Thymus (tissue), 11 donors: ENCODE measurements at regions not wholly inside any gene's neighbourhood (a gene's known extent, or its start where the extent isn't known, plus 50 kb on each side); places are given as distances from the start of the nearest gene placed in this dataset.

ENCODE experiments used
- DNase-seq, 9 donors: peaks; one replicate each; pipeline ENCODE4 v3.0.0-alpha.2; 2013; ENCODE audit warnings: low spot score in 9 of 9, low read depth in 6 of 9, missing footprints in 1 of 9
- H3K27ac ChIP-seq, 2 donors: one replicate each; pipeline ENCODE4 v1.5.1; 2013; ENCODE audit warnings: control low read depth in 1 of 2, low read depth in 1 of 2, low read length in 1 of 2, mild to moderate bottlenecking in 1 of 2, moderate library complexity in 1 of 2
- H3K27me3 ChIP-seq, 2 donors: one replicate each; pipeline ENCODE4 v1.5.1; 2013; ENCODE audit warnings: low read length in 1 of 2; ENCODE audit not compliant: control insufficient read depth in 2 of 2, insufficient read depth in 1 of 2
- H3K36me3 ChIP-seq, 2 donors: one replicate each; pipeline ENCODE4 v1.5.1; 2013; ENCODE audit warnings: low read length in 1 of 2, mild to moderate bottlenecking in 1 of 2, moderate library complexity in 1 of 2; ENCODE audit not compliant: control insufficient read depth in 2 of 2, insufficient read depth in 2 of 2
- H3K4me1 ChIP-seq, 2 donors: one replicate each; pipeline ENCODE4 v1.5.1; 2013; ENCODE audit warnings: low read length in 2 of 2; ENCODE audit not compliant: control insufficient read depth in 2 of 2, insufficient read depth in 2 of 2
- H3K4me3 ChIP-seq, 2 donors: one replicate each; pipeline ENCODE4 v1.5.1; 2013; ENCODE audit warnings: low read length in 2 of 2, control low read depth in 1 of 2, mild to moderate bottlenecking in 1 of 2
- H3K9me3 ChIP-seq, 2 donors: one replicate each; pipeline ENCODE4 v1.5.1; 2013; ENCODE audit warnings: low read length in 1 of 2, mild to moderate bottlenecking in 1 of 2; ENCODE audit not compliant: control insufficient read depth in 2 of 2, insufficient read depth in 1 of 2
- WGBS: extraction: QIAGEN DNeasy Blood & Tissue Kit; methylation state at CpG from one replicate; pipeline ENCODE4 v1.1.7; 2013; 5-methylcytosine and 5-hydroxymethylcytosine counted together
- donor health status: healthy.

GRCh38 chr14:66111891-66112290 is 374.3 kb upstream of the CCDC196 start:
- H3K4me3 ChIP-seq: no peak overlapping the region

GRCh38 chr14:66114071-66114470 is 372.1 kb upstream of the CCDC196 start:
- no peak overlapping the region for H3K27ac ChIP-seq
- no peaks in the 10 kb centered on the region for H3K4me1 ChIP-seq
- H3K4me3 ChIP-seq: no peak overlapping the region
- no peaks in the 10 kb centered on the region for H3K27me3 ChIP-seq
- H3K9me3 ChIP-seq: no peaks in the 10 kb centered on the region
- WGBS: 96% methylated on average over 3 of the region's 3 CpGs
- no peaks in the 10 kb centered on the region for H3K36me3 ChIP-seq
- no peak for DNase-seq

More at GRCh38 chr14:66111891-66112290, 374.3 kb upstream of the CCDC196 start:
- Histone ChIP-seq H3K9me3 (no peaks in the 10 kb centered on the region), H3K27ac (no peak overlapping the region), H3K27me3 (no peaks in the 10 kb centered on the region), H3K36me3 (no peaks in the 10 kb centered on the region), H3K4me1 (no peaks in the 10 kb centered on the region)
- DNase-seq: no peak
- WGBS: 96% methylated on average over 6 of the region's 6 CpGs

DNA sequence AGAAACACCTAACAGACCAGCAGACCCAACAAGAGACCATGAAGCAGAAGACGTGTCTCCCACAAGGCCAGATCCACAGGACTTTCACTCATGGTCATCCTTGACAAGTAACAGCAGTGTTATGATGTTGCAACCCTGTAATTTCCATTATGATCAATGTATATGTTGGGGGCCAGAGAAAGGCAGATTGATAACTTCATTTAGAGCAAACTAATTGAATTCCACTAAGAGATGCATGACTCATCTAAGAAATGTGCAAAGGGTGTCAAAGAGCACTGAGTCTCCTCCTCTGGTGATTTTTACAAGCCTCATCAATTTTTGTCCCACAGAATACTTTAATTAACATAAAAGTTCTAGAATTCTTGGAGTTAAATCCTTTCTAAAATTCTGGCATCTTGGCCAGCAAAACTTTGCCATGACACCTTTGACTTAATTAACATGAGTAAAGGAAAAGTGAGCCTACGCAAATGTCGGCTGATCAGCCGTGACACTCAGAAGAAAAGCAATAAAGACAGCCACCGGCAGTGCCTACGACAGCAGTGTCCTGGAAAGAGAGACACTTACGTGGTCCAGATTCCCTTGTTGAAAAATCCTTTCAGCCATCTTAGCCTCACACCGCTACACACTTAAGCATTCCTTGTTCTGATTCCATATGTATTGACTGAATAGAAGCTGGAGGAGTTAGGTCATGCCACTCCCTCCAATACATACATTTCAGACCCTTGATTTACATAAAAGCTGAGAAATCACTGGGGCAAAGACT is 370.2 kb upstream of the CCDC196 start:
- H3K4me3 ChIP-seq: no peak overlapping the region
- H3K27ac ChIP-seq: no peak overlapping the region
- H3K4me1 ChIP-seq: no peaks in the 10 kb centered on the region
- no peaks in the 10 kb centered on the region for H3K9me3 ChIP-seq
- no peaks in the 10 kb centered on the region for H3K36me3 ChIP-seq
- no peak for DNase-seq
- WGBS: 97% methylated on average over 8 of the region's 8 CpGs
- no peaks in the 10 kb centered on the region for H3K27me3 ChIP-seq

DNA sequence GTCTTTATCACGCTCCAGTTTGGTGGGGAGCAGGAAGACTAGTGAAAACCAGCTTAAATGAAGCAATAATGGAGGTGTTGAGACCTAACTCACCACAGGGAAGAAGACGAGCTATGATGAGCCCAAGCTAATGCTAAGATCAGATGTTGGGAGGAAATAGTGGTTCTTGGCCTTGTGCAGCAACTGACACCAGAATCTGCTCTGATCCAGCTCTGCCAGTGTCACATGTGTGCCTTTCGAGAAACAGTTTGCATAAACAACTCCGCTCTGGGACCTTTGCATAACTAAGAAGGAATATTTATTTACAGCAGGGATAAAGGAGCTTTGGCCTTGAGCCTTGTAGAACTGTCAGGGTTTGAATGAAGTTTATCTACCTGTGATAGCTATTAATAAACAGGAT is 369.4 kb upstream of the CCDC196 start:
- no peak for DNase-seq
- WGBS: 91% methylated on average over 4 of the region's 4 CpGs
- no peak overlapping the region for H3K4me3 ChIP-seq

GRCh38 chr14:66117600-66117999 is 368.6 kb upstream of the CCDC196 start:
- Histone ChIP-seq H3K27me3 (no peaks in the 10 kb centered on the region), H3K4me1 (no peaks in the 10 kb centered on the region), H3K9me3 (no peaks in the 10 kb centered on the region), H3K36me3 (no peaks in the 10 kb centered on the region), H3K4me3 (no peak overlapping the region), H3K27ac (no peak overlapping the region)
- WGBS: 94% methylated on average over 3 of the region's 3 CpGs
- DNase-seq: no peak

More for the DNA sequence above, 369.4 kb upstream of the CCDC196 start:
- no peaks in the 10 kb centered on the region for H3K36me3 ChIP-seq
- no peaks in the 10 kb centered on the region for H3K9me3 ChIP-seq
- no peaks in the 10 kb centered on the region for H3K4me1 ChIP-seq
- no peaks in the 10 kb centered on the region for H3K27me3 ChIP-seq
- no peak overlapping the region for H3K27ac ChIP-seq

- no peak overlapping the region for H3K4me3 ChIP-seq
- H3K27me3 ChIP-seq: no peaks in the 10 kb centered on the region
- H3K27ac ChIP-seq: no peak overlapping the region
- no peaks in the 10 kb centered on the region for H3K9me3 ChIP-seq
- H3K4me1 ChIP-seq: no peaks in the 10 kb centered on the region
- no peaks in the 10 kb centered on the region for H3K36me3 ChIP-seq
- DNase-seq: no peak
- 95% methylated on average over 5 of the region's 5 CpGs for WGBS
Observed at GRCh38 chr14:66119606-66120231, 366.5 kb upstream of the CCDC196 start.

GRCh38 chr14:66120402-66120801 is 365.8 kb upstream of the CCDC196 start:
- WGBS: 91% methylated on average over 3 of the region's 3 CpGs
- Histone ChIP-seq H3K9me3 (no peaks in the 10 kb centered on the region), H3K4me3 (no peak overlapping the region), H3K36me3 (no peaks in the 10 kb centered on the region), H3K27me3 (no peaks in the 10 kb centered on the region), H3K27ac (no peak overlapping the region), H3K4me1 (no peaks in the 10 kb centered on the region)
- no peak for DNase-seq

- H3K36me3 ChIP-seq: no peaks in the 10 kb centered on the region
- H3K27me3 ChIP-seq: no peaks in the 10 kb centered on the region
- H3K4me1 ChIP-seq: no peaks in the 10 kb centered on the region
- WGBS: 95% methylated on average over 3 of the region's 3 CpGs
- H3K9me3 ChIP-seq: no peaks in the 10 kb centered on the region
- H3K4me3 ChIP-seq: no peak overlapping the region
- no peak for DNase-seq
- H3K27ac ChIP-seq: no peak overlapping the region
Observed at GRCh38 chr14:66121859-66122258, 364.3 kb upstream of the CCDC196 start.

DNA sequence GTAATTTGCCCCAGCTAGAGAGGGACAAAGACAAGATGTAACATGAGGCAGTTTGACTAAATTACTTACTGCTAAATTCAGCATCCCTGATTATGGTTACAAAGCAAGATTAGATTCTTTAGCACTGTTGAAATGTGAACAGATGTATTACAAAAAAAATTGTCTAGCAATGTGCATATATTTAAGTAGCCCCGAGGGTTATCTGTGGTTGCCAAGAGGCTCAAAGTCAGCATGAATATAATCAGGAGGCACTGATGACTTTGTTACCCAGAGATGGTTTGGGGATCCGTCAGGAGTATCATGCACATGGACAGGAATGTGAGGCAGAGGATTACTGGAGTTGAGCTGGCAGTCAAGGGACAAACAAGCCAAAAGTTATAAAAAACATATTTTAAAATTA is 356.9 kb upstream of the CCDC196 start:
- Histone ChIP-seq H3K4me3 (no peak overlapping the region), H3K9me3 (no peaks in the 10 kb centered on the region), H3K27ac (no peak overlapping the region), H3K27me3 (no peaks in the 10 kb centered on the region), H3K36me3 (no peaks in the 10 kb centered on the region), H3K4me1 (no peaks in the 10 kb centered on the region)
- WGBS: 96% methylated on average over 2 of the region's 2 CpGs
- no peak for DNase-seq
